Stomach (tissue), 4 donors: ENCODE measurements at regions not wholly inside any gene's neighbourhood (a gene's known extent, or its start where the extent isn't known, plus 50 kb on each side); places are given as distances from the start of the nearest gene placed in this dataset.

Source experiments
- POLR2A ChIP-seq, 4 donors: fragments of 450-650 bp; IDR thresholded peaks; one replicate each; pipeline ENCODE4 v1.6.1; 2016; ENCODE audit warnings: antibody characterized with exemption in 4 of 4, control low read depth in 2 of 4, mild to moderate bottlenecking in 1 of 4, moderate library complexity in 1 of 4
- POLR2AphosphoS5 ChIP-seq, 3 donors: sonication (generic); formaldehyde crosslinking; IDR thresholded peaks; one replicate each; pipeline ENCODE4 v1.6.1; 2016; ENCODE audit warnings: antibody characterized with exemption in 3 of 3
- TF ChIP-seq, protein P1 (sequence below), 7 experiments: fragments of 450-650 bp in 4 of 7; fragments of 200-600 bp in 3 of 7; sonication (generic) in 3 of 7; IDR thresholded peaks; one replicate each; pipeline ENCODE4 v1.5.1; 2016 to 2019; ENCODE audit warnings: antibody characterized with exemption in 7 of 7, control low read depth in 2 of 7, mild to moderate bottlenecking in 1 of 7

GRCh38 chr14:82113007-82113406 is 579.4 kb upstream of the SEL1L start:
- TF ChIP-seq, protein P1, sequence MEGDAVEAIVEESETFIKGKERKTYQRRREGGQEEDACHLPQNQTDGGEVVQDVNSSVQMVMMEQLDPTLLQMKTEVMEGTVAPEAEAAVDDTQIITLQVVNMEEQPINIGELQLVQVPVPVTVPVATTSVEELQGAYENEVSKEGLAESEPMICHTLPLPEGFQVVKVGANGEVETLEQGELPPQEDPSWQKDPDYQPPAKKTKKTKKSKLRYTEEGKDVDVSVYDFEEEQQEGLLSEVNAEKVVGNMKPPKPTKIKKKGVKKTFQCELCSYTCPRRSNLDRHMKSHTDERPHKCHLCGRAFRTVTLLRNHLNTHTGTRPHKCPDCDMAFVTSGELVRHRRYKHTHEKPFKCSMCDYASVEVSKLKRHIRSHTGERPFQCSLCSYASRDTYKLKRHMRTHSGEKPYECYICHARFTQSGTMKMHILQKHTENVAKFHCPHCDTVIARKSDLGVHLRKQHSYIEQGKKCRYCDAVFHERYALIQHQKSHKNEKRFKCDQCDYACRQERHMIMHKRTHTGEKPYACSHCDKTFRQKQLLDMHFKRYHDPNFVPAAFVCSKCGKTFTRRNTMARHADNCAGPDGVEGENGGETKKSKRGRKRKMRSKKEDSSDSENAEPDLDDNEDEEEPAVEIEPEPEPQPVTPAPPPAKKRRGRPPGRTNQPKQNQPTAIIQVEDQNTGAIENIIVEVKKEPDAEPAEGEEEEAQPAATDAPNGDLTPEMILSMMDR (IDR thresholded peaks at IDR 0.05), result no peak
- TF ChIP-seq POLR2AphosphoS5 (IDR thresholded peaks at IDR 0.05), result no peak
- no peak for TF ChIP-seq POLR2A (IDR thresholded peaks at IDR 0.05)
